ENCODE measurements at regions not wholly inside any gene's neighbourhood (a gene's known extent, or its start where the extent isn't known, plus 50 kb on each side); places are given as distances from the start of the nearest gene placed in this dataset.

DNA sequence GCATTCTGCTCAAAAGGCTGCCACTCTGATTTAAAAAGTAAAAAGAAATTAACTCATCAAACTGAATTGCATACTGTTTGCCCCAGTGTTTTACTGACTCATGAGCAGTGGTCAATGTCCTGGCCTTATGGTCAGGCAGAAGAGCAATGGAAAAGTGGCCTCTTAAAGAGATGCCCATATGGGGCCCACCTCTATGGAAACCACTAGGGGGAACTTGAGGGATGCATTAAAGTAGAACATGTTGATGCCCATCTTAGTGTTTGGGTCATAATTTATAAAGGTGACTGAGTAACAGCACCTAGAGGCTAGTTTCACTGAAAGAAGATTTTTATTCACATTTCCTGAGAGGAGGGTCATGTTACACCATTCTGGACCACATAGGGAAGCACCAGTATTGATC is 66.5 kb upstream of the RNU6-1 start:
- no peak overlapping the region for H2AK5ac ChIP-seq (ENCODE audit: insufficient read length, low read length)
- H3K27me3 ChIP-seq (ENCODE audit: insufficient read depth, low read length): no peaks in the 10 kb centered on the region
- H3K4me2 ChIP-seq (ENCODE audit: insufficient read depth, insufficient read length, low read length): no peak overlapping the region
- H2BK20ac ChIP-seq (ENCODE audit: low read depth, low read length, poor library complexity, severe bottlenecking): no peak overlapping the region
- H4K91ac ChIP-seq (ENCODE audit: insufficient read length, low read depth, low read length): no peak overlapping the region
- H3K18ac ChIP-seq (ENCODE audit: insufficient read length, low read depth, low read length): no peak overlapping the region
- no peak overlapping the region for H2BK15ac ChIP-seq (ENCODE audit: low read depth, low read length)
- no peak overlapping the region for H3T11ph ChIP-seq (ENCODE audit: low read length)
- no peak for DNase-seq
- no peaks in the 10 kb centered on the region for H3K23me2 ChIP-seq (ENCODE audit: insufficient read length, low read depth, low read length, poor library complexity, severe bottlenecking)
- H3K79me1 ChIP-seq (ENCODE audit: insufficient read depth, low read depth, low read length, poor library complexity, severe bottlenecking): no peaks in the 10 kb centered on the region
- no peak overlapping the region for H3K14ac ChIP-seq (ENCODE audit: insufficient read depth, low read length)
- peaks cover 10% of the 10 kb centered on the region for H3K9me3 ChIP-seq (ENCODE audit: control insufficient read depth, low read depth, low read length)
- TF ChIP-seq, protein P1, sequence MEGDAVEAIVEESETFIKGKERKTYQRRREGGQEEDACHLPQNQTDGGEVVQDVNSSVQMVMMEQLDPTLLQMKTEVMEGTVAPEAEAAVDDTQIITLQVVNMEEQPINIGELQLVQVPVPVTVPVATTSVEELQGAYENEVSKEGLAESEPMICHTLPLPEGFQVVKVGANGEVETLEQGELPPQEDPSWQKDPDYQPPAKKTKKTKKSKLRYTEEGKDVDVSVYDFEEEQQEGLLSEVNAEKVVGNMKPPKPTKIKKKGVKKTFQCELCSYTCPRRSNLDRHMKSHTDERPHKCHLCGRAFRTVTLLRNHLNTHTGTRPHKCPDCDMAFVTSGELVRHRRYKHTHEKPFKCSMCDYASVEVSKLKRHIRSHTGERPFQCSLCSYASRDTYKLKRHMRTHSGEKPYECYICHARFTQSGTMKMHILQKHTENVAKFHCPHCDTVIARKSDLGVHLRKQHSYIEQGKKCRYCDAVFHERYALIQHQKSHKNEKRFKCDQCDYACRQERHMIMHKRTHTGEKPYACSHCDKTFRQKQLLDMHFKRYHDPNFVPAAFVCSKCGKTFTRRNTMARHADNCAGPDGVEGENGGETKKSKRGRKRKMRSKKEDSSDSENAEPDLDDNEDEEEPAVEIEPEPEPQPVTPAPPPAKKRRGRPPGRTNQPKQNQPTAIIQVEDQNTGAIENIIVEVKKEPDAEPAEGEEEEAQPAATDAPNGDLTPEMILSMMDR (conservative IDR thresholded peaks at IDR 0.05): peak; percentile 56
- no peak overlapping the region for H3K4ac ChIP-seq (ENCODE audit: low read depth, low read length)
- no peaks in the 10 kb centered on the region for H3K79me2 ChIP-seq (ENCODE audit: insufficient read depth, low read length)
- no peak overlapping the region for H3K4me3 Mint-ChIP-seq
- no peak overlapping the region for H4K8ac ChIP-seq (replicated peaks; ENCODE audit: insufficient read length, low read depth, low read length)
- no peak overlapping the region for H3K27ac Mint-ChIP-seq
- no peak overlapping the region for H2BK120ac ChIP-seq (ENCODE audit: low read depth, low read length, poor library complexity, severe bottlenecking)
- H3K36me3 Mint-ChIP-seq (ENCODE audit: insufficient read depth in 1 of 3, low read depth in 3 of 3): peaks cover 7 to 50% (median 10%) of the 10 kb centered on the region in 3 experiments
- no peak overlapping the region for H2BK5ac ChIP-seq (ENCODE audit: insufficient read length, low read length)
- H4K5ac ChIP-seq (ENCODE audit: insufficient read length, low read depth, low read length): no peak overlapping the region
- H2BK12ac ChIP-seq (ENCODE audit: insufficient read length, low read depth, low read length): no peak overlapping the region
- H4K20me1 ChIP-seq (ENCODE audit: control insufficient read depth, insufficient read depth, insufficient read length): no peaks in the 10 kb centered on the region
- H3K4me1 Mint-ChIP-seq: peaks cover 12 to 16% of the 10 kb centered on the region in 2 experiments
- peaks cover 42 to 47% of the 10 kb centered on the region in 2 experiments for H3K9me3 Mint-ChIP-seq
- H3K23ac ChIP-seq (ENCODE audit: insufficient read length, low read depth, low read length): no peak overlapping the region
- H3K4me1 ChIP-seq (ENCODE audit: insufficient read depth, low read length): peaks cover 2% of the 10 kb centered on the region; the same call in 1 of the 2 replicates
- H2AFZ ChIP-seq (ENCODE audit: low read length): no peak overlapping the region
- no peak overlapping the region for H3K27ac ChIP-seq (ENCODE audit: insufficient read length, low read depth, low read length)
- no peaks in the 10 kb centered on the region for H3K27me3 Mint-ChIP-seq (ENCODE audit: low read depth)
- H3K9ac ChIP-seq (ENCODE audit: extremely low read depth, insufficient read length, low read length): no peak overlapping the region
- no peak overlapping the region for H3K56ac ChIP-seq (ENCODE audit: insufficient read length, low read depth, low read length)
